ENCODE measurements at regions not wholly inside any gene's neighbourhood (a gene's known extent, or its start where the extent isn't known, plus 50 kb on each side); places are given as distances from the start of the nearest gene placed in this dataset.
"Not testable (repeated sequence)": the region's sequence is repeated elsewhere in the genome, so short reads cannot be mapped to it uniquely, and the experiment has no call there.

DNA sequence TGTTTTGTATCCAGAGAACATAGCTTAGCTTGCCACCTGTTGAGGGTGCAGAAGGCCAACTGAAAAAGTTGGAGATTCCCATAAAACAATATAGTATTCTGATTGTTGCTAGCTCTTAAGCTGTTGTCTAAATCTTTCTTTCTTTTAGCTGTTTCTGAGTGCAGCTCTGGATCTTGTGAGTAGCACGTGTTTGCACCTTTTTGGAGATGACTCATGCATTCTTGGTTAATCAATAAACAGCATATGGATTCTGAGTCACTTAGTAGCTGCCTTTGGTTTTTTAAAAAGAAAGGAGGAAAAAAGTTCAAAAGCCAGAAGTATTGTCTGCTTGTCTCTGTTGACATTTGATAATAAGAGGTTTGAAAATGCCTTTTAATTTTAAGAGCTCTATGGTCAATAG lies 483.0 kb upstream of the FSIP2 start:
- no peak for DNase-seq (ENCODE audit: low read depth, low spot score)

DNA sequence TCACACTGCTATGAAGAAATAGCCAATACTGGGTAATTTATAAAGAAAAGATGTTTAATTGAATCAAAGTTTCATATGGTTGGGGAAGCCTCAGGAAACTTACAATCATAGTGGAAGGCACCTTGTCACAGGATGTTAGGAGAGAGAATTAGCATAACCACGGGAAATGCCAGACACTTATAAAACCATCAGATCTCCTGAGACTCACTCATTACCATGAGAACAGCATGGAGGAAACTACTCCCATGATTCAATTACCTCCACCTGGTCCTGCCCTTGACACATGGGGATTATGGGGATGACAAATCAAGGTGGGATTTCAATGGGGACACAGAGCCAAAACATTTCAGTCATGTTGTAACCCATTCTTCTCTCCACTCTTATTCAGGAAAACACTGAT lies 472.9 kb upstream of the FSIP2 start:
- DNase-seq (ENCODE audit: low read depth, low spot score), result no peak

DNA sequence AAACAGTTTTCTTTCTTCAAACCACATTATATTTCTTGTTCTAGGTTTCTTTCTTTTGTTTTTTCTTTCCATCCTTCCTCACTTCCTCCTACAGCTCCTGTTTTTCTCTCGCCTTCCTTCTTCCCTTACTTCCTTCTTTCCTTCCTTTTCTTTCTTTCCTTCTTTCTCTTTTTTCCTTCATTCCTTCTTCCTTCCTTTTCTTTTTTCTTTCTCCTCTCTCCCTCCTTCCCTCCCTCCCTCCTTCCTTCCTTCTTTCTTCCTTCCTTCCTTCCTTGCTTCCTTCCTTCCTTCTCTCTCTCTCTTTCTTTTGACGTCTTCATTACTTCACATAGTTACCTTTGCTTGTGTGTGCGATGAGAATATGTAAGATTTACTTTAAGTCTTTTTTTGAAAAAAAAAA lies 470.0 kb upstream of the FSIP2 start:
- no peak for DNase-seq (ENCODE audit: low read depth, low spot score)

DNA sequence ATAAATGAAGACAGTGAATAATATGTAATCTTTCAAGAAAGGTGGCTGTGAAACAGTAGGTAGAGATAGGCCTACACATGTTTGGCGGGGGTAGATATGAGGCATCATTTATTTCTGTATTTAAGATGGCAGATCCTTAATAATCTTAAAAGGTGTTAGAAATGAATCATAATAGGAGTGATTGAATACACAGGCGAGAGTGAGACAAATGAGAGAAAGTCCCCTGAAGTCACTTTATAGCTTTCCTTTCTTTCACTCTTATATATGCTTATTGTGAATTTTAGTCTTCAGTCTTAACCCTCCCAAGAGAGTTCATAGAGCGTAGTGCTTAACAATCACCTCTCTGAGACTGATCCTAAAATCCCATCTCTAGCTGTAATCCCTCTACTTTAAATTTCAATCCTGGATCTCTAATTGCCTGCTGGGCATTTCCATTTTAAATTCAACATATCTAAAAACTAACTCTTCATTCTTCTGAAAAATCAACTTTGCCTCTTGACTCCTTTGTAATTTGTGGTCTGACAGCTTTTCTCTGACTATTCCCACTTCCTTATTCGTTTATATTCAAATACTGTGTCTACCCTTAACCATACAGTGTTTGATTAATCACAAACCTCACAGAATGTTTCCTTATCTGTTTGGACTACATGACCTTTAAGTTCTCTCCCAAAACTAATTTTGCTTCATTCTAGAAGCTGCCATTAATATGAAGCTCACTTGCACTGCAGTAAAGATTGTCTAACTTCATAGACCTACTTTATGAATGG lies 463.7 kb upstream of the FSIP2 start:
- no peak for DNase-seq (ENCODE audit: low read depth, low spot score)

DNA sequence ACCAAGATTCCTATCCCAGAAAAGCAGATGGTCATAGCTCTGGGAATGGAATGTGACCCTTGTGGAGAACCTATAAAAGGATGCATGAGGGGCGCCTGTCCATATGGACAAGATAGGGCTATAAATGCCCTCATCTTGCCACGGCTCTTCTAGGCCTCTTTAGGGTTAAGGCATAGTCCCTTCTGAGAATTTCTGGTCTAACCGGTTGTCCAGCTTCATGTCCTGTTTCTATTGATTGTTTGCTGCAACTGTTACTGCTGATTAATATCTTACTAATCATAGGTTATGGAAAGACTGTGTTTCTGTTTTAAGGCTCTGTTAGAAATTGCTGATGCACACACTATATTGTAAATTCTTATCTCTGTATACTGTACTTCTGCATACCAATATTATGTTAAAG lies 462.6 kb upstream of the FSIP2 start:
- DNase-seq (ENCODE audit: low read depth, low spot score), result not testable (repeated sequence)

DNA sequence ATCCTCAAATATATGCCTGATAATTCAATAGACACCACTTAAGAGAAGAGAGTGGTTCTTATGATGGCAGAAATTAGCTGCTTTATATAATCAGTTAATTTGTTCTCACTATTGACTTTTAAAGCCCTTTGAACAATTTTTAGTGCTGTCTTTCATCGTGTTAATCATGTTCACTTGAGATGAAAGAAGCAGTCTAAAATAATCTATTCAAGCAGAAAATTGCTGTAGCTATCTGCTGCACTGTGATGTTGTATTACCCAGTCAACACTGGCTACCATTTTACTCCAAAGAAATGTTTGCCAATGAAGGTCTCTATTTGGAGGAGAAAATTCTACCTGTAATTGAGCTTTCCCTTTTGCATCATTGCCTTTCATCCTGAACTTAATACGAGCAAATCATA lies 459.8 kb upstream of the FSIP2 start:
- DNase-seq (ENCODE audit: low read depth, low spot score), result no peak

DNA sequence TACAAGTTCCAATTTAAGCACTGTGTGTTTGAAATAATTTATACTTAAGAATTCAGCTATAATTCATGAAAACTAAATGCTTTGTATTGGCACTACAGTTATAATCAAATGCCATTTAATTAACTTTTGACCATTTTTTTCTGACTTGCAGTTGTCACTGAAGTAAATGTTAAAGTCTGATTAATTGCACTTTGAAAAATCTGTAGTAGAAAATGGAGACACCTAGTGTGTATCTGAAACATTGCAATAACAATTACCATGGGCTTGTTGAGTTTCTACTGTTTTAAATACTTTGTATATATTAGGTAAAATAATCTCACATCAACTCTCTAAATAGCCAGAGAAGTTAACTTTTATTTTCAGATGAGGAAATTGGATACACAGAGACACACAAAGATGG lies 458.6 kb upstream of the FSIP2 start:
- DNase-seq (ENCODE audit: low read depth, low spot score), result peak; percentile 12

DNA sequence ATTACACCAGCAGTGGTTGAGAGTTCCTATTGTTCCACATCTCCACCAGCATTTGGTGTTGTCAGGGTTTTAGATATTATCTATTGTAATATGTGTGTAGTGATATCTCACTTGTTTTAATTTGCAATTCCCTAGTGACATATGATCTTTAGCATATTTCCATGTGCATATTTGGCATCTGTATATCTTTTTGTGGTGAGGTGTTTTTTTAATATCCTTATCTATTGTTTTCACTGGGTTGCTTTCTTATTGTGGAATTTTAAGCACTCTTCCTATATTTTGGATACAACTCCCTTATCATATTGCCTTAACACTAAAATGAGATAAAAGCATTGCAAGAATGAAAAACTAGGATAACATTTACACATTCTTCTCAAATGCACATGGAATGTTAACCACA lies 453.9 kb upstream of the FSIP2 start:
- no peak for DNase-seq (ENCODE audit: low read depth, low spot score)

DNA sequence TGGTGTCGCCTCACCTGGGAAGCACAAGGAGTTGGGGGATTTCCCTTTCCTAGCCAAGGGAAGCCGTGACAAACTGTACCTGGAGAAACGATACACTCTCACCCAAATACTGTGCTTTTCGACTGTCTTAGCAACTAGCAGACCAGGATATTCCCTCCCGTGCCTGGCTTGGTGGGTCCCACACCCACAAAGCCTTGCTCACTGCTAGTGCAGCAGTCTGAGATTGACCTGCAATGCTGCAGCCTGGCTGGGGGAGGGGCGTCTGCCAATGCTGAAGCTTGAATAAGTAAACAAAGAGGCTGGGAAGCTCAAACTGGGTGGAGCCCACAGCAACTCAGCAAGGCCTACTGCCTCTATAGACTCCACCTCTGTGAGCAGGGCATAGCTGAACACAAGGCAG lies 448.6 kb upstream of the FSIP2 start:
- DNase-seq (ENCODE audit: low read depth, low spot score), result not testable (repeated sequence)

DNA sequence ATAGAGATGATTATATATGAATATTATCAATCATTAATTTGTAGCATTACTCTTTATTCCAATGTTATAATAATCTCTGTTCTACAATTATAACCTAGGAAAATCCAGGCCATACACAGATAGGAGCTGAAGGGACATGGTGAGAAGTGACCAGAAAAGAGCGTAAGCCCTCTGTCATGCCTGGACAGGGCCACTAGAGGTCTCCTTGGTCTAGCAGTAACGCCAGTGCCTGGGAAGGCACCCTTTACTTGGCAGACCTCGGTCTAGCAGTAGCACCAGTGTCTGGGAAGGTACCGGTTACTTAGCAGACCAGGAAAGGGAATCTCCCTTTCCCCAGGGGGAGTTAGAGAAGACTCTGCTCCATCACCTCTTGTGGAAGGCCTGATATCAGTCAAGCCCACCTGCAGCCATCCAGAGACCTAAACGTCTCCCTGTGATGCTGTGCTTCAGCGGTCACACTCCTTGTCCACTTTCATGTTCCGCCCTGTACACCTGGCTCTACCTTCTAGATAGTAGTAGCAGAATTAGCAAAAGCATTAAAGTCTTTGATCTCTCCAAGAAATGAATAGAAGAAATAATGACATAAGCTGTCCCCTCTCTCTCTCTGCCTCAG lies 447.5 kb upstream of the FSIP2 start:
- peak; percentile 15 for DNase-seq (ENCODE audit: low read depth, low spot score)

DNA sequence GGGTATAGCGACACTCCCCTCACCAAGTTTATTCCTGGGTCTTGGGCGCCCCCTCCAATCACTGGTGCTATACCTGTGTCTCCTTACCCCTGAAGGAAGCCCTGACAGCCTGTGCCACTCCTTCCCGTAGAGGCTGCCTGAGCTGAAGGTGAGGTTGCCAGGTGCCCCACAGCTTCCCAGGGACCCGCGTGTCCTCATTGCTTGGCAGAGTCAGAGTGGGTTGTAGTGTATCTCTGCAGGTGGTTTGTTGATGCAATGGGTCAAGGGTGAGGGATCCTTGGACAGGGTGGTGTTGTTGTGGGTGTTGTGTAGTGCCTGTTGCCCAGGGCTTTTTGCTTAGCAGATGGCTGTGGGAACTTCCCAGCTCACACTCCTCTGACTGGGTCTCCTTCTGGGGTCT lies 438.7 kb upstream of the FSIP2 start:
- DNase-seq (ENCODE audit: low read depth, low spot score), result no peak

DNA sequence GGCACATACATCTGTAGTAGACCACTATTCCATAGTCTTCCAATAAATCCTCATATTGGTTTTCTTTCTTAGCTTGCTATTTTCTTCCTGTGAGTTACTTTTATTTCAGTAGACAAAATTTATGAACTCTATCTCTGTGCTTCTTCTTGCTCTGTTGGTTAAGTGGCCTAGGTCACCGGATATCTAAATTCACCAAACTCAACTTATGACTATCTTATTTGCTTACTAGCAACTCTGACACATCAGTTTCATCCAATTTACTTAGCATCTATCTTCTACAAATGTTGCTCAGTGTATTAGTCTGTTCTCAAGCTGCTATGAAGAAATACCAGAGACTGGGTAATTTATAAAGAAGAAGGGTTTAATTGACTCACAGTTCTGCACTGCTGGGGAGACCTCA lies 432.5 kb upstream of the FSIP2 start:
- DNase-seq (ENCODE audit: low read depth, low spot score), result no peak

DNA sequence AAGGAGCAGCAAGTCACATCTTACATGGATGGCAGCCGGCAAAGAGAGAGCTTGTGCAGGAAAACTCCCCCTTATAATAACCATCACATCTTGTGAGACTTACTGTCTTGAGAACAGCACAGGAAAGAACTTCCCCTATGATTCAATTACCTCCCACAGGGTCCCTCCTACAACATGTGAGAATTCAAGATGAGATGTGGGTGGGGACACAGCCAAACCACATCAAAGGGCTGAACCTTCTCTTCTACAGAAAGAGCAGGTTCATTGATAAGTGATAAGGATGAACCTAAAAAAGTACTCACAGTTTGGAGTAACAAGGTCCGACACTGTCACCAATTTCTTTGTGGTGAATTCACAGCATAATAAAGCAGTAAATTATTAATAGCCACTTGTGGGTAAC lies 422.2 kb upstream of the FSIP2 start:
- no peak for DNase-seq (ENCODE audit: low read depth, low spot score)

DNA sequence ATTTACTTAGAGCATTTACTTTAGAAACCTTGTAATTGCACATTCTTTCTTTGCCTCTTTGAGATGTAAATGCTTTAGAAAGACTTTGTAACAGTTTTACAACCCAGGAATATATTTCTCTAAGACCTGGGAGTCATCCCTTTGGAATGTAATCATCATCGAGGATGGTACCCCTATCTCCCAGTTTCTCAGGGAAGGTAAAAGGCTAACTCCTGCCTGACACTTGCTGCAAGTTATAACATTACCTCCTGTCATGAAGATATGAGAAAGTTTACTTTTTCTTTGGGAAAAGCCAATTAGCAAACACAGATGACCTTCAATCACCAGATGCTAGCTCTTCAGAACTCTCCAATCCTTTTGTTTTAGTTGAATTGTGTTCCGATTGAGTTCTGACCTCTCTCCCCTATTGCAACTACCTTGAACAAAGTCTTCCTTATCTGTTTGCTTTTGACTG lies 420.3 kb upstream of the FSIP2 start:
- DNase-seq (ENCODE audit: low read depth, low spot score), result no peak

DNA sequence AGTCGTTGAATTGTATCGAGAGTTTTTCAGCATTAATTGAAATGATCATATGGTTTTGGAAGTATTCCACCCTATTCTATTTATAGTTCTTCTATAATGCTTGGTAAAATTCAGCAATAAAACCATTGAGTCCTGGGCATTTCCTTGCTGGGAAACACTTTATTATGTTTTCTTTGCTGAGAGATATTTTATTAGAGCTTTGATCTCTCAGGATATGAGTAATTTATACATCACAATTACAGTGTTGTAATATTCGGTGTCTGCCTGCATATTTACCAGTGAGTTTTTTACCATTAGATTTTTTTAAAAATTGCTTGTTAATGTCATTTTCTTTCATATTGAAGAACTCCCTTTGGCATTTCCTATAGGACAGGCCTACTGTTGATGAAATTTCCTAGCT lies 402.7 kb upstream of the FSIP2 start:
- DNase-seq (ENCODE audit: low read depth, low spot score), result no peak

DNA sequence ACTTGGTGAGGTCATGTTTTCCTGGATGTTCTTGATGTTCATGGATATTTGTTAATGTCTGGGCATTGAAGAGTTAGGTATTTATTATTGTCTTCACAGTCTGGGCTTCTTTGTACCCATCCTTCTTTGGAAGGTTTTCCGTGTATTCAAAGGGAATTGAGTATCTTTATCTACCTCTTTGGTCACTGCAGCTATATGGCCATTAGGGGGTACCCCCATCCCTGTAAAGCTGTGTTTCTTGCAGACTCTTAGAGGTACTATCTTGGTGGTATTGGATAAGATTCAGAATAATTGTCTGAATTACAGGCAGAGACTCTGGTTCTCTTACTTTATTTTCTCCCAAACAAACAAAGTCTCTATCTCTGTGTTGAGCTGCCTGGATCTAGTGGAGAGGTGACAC lies 401.6 kb upstream of the FSIP2 start:
- no peak for DNase-seq (ENCODE audit: low read depth, low spot score)

DNA sequence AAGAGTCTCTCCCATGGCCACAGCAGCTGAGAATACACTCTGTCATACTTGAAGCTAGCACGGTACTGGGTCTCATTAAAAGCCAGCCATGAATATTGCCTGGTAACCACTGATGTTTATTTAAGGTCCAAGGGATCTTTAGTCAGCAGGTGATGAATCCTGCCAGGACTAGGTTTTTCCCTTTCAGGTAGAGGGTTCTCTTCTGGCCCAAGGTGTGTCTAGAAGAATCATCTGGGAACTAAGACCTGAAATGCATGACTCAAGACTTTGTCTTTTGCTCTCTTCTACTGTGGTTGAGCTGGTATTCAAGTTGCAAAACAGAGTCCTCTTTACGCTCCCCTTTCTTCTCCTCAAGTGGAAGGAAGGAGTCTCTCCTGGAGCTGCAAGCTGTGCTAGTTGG lies 400.5 kb upstream of the FSIP2 start:
- no peak for DNase-seq (ENCODE audit: low read depth, low spot score)

DNA sequence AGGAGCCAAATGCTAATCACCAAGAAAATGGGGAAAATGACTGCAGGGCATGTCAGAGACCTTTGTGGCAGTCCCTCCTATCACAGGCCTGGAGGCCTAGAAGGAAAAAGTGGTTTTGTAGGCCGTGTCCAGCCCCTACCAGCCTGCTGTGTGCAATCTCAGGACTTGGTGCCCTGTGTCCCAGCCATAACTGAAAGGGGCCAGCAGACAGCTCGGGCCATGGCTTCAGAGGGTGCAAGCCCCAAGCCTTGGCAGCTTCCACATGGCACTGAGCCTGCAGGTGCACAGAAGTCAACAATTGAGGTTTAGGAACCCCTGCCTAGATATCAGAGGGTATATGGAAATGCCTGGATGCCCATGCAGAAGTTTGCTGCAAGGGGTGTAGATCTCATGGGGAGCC lies 391.2 kb upstream of the FSIP2 start:
- DNase-seq (ENCODE audit: low read depth, low spot score), result no peak

DNA sequence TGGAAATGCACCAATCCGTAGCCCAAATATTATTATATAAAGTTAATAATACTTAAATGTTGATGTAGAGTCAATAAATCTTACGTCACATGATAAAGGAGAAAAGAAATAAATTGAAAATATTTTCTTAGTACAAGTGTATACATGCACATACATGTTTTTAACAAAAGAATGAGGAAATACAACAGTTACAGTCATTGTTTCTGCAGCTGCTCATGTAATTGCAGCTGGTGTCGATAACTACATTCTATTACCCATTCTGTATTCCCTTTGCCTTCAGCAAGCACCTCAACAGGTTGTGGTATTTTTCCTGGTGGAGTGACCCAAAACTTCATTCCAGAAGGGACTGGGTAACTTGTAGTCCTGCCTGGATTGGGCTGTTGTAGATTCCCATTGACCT lies 377.8 kb upstream of the FSIP2 start:
- no peak for DNase-seq (ENCODE audit: low read depth, low spot score)

DNA sequence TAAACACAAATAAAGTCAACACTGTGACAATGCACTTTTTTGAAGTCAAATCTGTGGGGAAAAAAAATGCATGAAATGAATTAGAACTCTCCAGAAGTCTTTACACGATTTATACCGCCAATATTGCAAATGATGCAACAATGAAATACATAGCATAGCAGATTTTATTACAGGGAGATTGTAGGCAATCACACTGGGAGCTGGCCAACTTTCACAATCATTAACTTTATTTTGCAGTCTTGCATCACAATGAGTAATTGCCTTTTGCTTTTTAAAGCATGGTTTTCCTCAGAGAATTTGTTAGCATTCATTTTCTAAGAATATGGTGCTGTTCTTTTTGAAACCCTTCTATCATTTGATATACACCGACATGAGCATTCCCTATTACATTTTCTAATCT lies 366.4 kb upstream of the FSIP2 start:
- no peak for DNase-seq (ENCODE audit: low read depth, low spot score)

DNA sequence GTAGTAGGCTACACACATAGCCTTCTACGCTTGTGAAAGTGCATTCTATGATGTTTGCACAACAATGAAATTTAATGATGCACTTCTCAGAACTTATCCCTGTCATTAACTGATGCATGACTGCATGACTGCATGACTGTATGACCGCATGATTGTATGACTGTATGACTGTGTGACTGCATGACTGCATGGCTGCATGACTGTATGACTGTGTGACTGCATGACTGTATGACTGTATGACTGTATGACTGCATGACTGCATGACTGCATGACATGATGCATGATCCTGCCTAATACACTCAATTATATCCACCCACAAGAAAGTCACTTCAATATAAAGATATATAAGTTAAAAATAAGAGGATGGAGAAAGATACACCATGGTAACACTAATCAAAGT lies 365.4 kb upstream of the FSIP2 start:
- DNase-seq (ENCODE audit: low read depth, low spot score), result no peak

DNA sequence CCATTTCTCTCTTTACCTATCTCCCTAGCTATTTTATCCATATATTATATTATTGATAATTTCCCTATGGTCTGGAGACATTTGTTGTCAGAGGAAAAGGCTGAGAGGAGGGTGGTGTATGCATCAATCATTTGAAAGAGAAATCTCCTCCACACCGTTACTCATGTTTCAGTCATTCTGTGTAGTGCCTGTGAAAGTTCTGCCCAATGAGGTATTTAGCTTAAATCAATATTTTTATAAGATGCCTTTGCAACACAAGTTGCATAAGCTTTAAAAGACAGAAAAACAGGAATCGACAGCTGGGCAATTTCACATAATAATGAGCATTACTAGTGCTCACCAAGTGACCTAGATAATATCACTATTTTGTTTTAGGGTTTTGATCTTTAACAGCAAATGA lies 363.7 kb upstream of the FSIP2 start:
- peak; percentile 2 for DNase-seq (ENCODE audit: low read depth, low spot score)

DNA sequence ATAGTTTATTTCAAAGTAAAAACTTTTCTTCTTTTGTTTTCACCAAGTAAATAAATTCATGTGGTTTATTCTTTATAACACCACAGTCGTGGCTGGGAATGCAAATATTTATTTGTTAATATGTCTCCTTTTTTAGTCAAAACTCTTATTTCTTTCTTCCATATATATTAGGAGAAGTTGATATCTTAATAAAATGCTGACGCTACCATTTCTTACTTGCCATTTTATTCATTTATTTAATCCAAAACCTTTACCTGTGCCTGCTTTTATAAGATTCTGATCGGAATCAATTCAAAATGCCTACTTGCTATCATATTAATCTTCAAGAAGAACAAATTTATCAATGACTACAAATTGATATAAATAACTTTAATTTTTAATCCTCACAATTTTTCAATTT lies 362.9 kb upstream of the FSIP2 start:
- DNase-seq (ENCODE audit: low read depth, low spot score), result no peak

DNA sequence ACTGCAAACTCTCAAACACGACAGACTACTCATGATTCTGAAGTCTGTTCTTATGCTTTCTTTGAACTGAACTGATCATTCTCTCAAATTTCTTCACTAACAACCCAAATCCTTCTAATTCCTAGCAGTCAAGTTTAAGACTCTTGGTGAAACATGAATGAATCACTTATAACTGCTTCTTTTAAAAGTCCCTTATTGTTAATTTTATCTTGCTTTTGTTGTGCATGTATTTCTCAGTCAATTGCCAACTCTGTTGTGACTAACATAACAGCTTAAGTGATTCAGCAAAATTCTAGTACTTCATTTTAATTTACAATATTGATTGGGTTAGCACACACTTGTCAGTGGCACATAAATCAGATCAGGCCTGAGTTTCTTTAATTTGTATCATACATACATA lies 357.0 kb upstream of the FSIP2 start:
- no peak for DNase-seq (ENCODE audit: low read depth, low spot score)

All from brain pericyte (primary cell).